ENCODE measurements at regions not wholly inside any gene's neighbourhood (a gene's known extent, or its start where the extent isn't known, plus 50 kb on each side); places are given as distances from the start of the nearest gene placed in this dataset.

GRCh38 chr2:479490-480176 lies 191.7 kb upstream of the ALKAL2 start:
- DNase-seq (ENCODE audit: low spot score), result no peak

GRCh38 chr2:479031-479430 lies 191.1 kb upstream of the ALKAL2 start:
- no peak for DNase-seq (ENCODE audit: low spot score)

- DNase-seq (ENCODE audit: low spot score), result peak; percentile 27
These were observed 183.7 kb upstream of the ALKAL2 start for GRCh38 chr2:471560-471959.

GRCh38 chr2:469514-469913 lies 181.6 kb upstream of the ALKAL2 start:
- DNase-seq (ENCODE audit: low spot score), result peak; percentile 21

GRCh38 chr2:468648-469336 lies 180.9 kb upstream of the ALKAL2 start:
- peak; percentile 29 for DNase-seq (ENCODE audit: low spot score)

- peak; percentile 53 for DNase-seq (ENCODE audit: low spot score)
These were observed 180.2 kb upstream of the ALKAL2 start for GRCh38 chr2:467892-468647.

- no peak for DNase-seq (ENCODE audit: low spot score)
These were observed 179.6 kb upstream of the ALKAL2 start for GRCh38 chr2:467543-467891.

GRCh38 chr2:467101-467500 lies 179.2 kb upstream of the ALKAL2 start:
- DNase-seq (ENCODE audit: low spot score), result peak; percentile 40

- peak; percentile 42 for DNase-seq (ENCODE audit: low spot score)
These were observed 176.8 kb upstream of the ALKAL2 start for GRCh38 chr2:464562-465309.

- peak; percentile 27 for DNase-seq (ENCODE audit: low spot score)
These were observed 173.0 kb upstream of the ALKAL2 start for GRCh38 chr2:460861-461260.

GRCh38 chr2:459931-460330 lies 172.0 kb upstream of the ALKAL2 start:
- DNase-seq (ENCODE audit: low spot score), result peak; percentile 23

- peak; percentile 46 for DNase-seq (ENCODE audit: low spot score)
These were observed 170.5 kb upstream of the ALKAL2 start for GRCh38 chr2:458425-458815.

- peak; percentile 32 for DNase-seq (ENCODE audit: low spot score)
These were observed 170.0 kb upstream of the ALKAL2 start for GRCh38 chr2:457792-458424.

GRCh38 chr2:457262-457661 lies 169.4 kb upstream of the ALKAL2 start:
- peak; percentile 12 for DNase-seq (ENCODE audit: low spot score)

- no peak for DNase-seq (ENCODE audit: low spot score)
These were observed 168.0 kb upstream of the ALKAL2 start for GRCh38 chr2:455913-456312.

GRCh38 chr2:455015-455705 lies 167.3 kb upstream of the ALKAL2 start:
- DNase-seq (ENCODE audit: low spot score), result peak; percentile 40

- DNase-seq (ENCODE audit: low spot score), result no peak
These were observed 165.2 kb upstream of the ALKAL2 start for GRCh38 chr2:453132-453531.

GRCh38 chr2:451495-451894 lies 163.6 kb upstream of the ALKAL2 start:
- no peak for DNase-seq (ENCODE audit: low spot score)

- no peak for DNase-seq (ENCODE audit: low spot score)
These were observed 161.6 kb upstream of the ALKAL2 start for GRCh38 chr2:449246-450067.

GRCh38 chr2:447902-448665 lies 160.2 kb upstream of the ALKAL2 start:
- DNase-seq (ENCODE audit: low spot score), result no peak
